HG02798 (cell line): ENCODE measurements at regions not wholly inside any gene's neighbourhood (a gene's known extent, or its start where the extent isn't known, plus 50 kb on each side); places are given as distances from the start of the nearest gene placed in this dataset.

Source experiments
- ATAC-seq: cut with Tn5 transposase; IDR thresholded peaks from one replicate; pipeline ENCODE4 v1.9.1; 2021; ENCODE audit warnings: mild to moderate bottlenecking; ENCODE audit not compliant: unreplicated experiment, poor library complexity

GRCh38 chr3:167898091-167898490 lies 162.6 kb downstream of the SERPINI1 start:
- no peak for ATAC-seq

GRCh38 chr3:167895684-167896083 lies 160.2 kb downstream of the SERPINI1 start:
- ATAC-seq, result no peak

- no peak for ATAC-seq
These were observed 159.7 kb downstream of the SERPINI1 start for GRCh38 chr3:167895178-167895577.

- ATAC-seq, result no peak
These were observed 156.7 kb downstream of the SERPINI1 start for GRCh38 chr3:167892205-167892604.

- no peak for ATAC-seq
These were observed 151.6 kb downstream of the SERPINI1 start for GRCh38 chr3:167887096-167887495.

GRCh38 chr3:167886690-167887089 lies 151.2 kb downstream of the SERPINI1 start:
- ATAC-seq, result no peak

GRCh38 chr3:167885277-167885676 lies 149.8 kb downstream of the SERPINI1 start:
- ATAC-seq, result no peak

- no peak for ATAC-seq
These were observed 149.0 kb downstream of the SERPINI1 start for GRCh38 chr3:167884481-167884880.

- ATAC-seq, result no peak
These were observed 147.9 kb downstream of the SERPINI1 start for GRCh38 chr3:167883452-167883851.

- peak; percentile 84 for ATAC-seq
These were observed 146.6 kb downstream of the SERPINI1 start for GRCh38 chr3:167882057-167882667.

- ATAC-seq, result no peak
These were observed 144.7 kb downstream of the SERPINI1 start for GRCh38 chr3:167880183-167880582.

GRCh38 chr3:167876620-167877281 lies 141.2 kb downstream of the SERPINI1 start:
- ATAC-seq, result no peak
